HL-60 (cell line): ENCODE measurements at regions not wholly inside any gene's neighbourhood (a gene's known extent, or its start where the extent isn't known, plus 50 kb on each side); places are given as distances from the start of the nearest gene placed in this dataset.
"Not testable (repeated sequence)": the region's sequence is repeated elsewhere in the genome, so short reads cannot be mapped to it uniquely, and the experiment has no call there.

Experiments
- DNase-seq, 2 experiments: peaks; one replicate each; pipeline ENCODE4 v3.0.0-alpha.2; 2010 to 2020; ENCODE audit warnings: low read depth in 1 of 2, low spot score in 1 of 2
- H3K27ac ChIP-seq: fragments of 250-450 bp; sonication (Bioruptor Pico); replicated peaks from 2 replicates; pipeline ENCODE4 v1.5.1; 2020; ENCODE audit warnings: mild to moderate bottlenecking, moderate library complexity
- H3K27me3 ChIP-seq: fragments of 250-450 bp; sonication (Bioruptor Pico); 2 replicates; pipeline ENCODE4 v1.5.1; 2021; ENCODE audit warnings: mild to moderate bottlenecking, moderate library complexity; ENCODE audit not compliant: insufficient read depth, poor library complexity, severe bottlenecking
- H3K4me3 ChIP-seq: replicated peaks from 2 replicates; pipeline ENCODE4 v1.5.1; 2011; ENCODE audit warnings: mild to moderate bottlenecking, control low read depth, low read length; ENCODE audit not compliant: insufficient read depth
- CTCF ChIP-seq: IDR thresholded peaks from one replicate; pipeline ENCODE4 v1.5.1; 2011; ENCODE audit warnings: low read length, control low read depth, inconsistent platforms; ENCODE audit not compliant: insufficient read depth
- GABPA ChIP-seq: IDR thresholded peaks from 2 replicates; pipeline ENCODE4 v1.6.1; 2012; ENCODE audit warnings: low read depth
- POLR2AphosphoS5 ChIP-seq: IDR thresholded peaks from 2 replicates; pipeline ENCODE4 v1.6.1; 2012; ENCODE audit warnings: low read depth
- SPI1 ChIP-seq: IDR thresholded peaks from 2 replicates; pipeline ENCODE4 v1.6.1; 2012; ENCODE audit warnings: low read depth, mild to moderate bottlenecking, borderline replicate concordance
- TF ChIP-seq, protein P1 (sequence below): IDR thresholded peaks from 2 replicates; pipeline ENCODE4 v1.6.1; 2012; ENCODE audit warnings: low read depth; ENCODE audit not compliant: insufficient replicate concordance

- no peaks in the 10 kb centered on the region for H3K27me3 ChIP-seq
- no peak for TF ChIP-seq CTCF
- TF ChIP-seq, protein P1, sequence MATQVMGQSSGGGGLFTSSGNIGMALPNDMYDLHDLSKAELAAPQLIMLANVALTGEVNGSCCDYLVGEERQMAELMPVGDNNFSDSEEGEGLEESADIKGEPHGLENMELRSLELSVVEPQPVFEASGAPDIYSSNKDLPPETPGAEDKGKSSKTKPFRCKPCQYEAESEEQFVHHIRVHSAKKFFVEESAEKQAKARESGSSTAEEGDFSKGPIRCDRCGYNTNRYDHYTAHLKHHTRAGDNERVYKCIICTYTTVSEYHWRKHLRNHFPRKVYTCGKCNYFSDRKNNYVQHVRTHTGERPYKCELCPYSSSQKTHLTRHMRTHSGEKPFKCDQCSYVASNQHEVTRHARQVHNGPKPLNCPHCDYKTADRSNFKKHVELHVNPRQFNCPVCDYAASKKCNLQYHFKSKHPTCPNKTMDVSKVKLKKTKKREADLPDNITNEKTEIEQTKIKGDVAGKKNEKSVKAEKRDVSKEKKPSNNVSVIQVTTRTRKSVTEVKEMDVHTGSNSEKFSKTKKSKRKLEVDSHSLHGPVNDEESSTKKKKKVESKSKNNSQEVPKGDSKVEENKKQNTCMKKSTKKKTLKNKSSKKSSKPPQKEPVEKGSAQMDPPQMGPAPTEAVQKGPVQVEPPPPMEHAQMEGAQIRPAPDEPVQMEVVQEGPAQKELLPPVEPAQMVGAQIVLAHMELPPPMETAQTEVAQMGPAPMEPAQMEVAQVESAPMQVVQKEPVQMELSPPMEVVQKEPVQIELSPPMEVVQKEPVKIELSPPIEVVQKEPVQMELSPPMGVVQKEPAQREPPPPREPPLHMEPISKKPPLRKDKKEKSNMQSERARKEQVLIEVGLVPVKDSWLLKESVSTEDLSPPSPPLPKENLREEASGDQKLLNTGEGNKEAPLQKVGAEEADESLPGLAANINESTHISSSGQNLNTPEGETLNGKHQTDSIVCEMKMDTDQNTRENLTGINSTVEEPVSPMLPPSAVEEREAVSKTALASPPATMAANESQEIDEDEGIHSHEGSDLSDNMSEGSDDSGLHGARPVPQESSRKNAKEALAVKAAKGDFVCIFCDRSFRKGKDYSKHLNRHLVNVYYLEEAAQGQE: no peak
- TF ChIP-seq SPI1: no peak
- TF ChIP-seq POLR2AphosphoS5: no peak
- TF ChIP-seq GABPA: no peak
- no peak for DNase-seq
These were observed 322.9 kb upstream of the TFAP2D start for GRCh38 chr6:50390416-50390815.

DNA sequence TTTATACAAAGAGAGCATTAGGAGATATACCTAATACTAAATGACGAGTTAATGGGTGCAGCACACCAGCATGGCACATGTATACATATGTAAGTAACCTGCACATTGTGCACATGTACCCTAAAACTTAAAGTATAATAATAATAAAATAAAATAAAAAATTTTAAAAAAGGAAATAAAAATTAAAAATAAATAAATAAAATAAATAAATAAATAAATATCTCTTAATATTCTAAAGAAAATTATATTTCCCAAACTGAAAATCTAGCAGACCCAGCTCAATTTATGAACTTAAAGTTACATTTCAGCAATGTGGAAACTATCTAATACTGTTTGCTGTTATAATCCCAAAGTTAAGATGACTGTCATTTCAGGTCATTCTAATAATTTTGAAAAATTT is 319.2 kb upstream of the TFAP2D start:
- H3K4me3 ChIP-seq, H3K27me3 ChIP-seq, DNase-seq, H3K27ac ChIP-seq: not testable (repeated sequence)

More at GRCh38 chr6:50390416-50390815, 322.9 kb upstream of the TFAP2D start:
- Histone ChIP-seq H3K4me3 (no peak overlapping the region), H3K27ac (no peak overlapping the region)

DNA sequence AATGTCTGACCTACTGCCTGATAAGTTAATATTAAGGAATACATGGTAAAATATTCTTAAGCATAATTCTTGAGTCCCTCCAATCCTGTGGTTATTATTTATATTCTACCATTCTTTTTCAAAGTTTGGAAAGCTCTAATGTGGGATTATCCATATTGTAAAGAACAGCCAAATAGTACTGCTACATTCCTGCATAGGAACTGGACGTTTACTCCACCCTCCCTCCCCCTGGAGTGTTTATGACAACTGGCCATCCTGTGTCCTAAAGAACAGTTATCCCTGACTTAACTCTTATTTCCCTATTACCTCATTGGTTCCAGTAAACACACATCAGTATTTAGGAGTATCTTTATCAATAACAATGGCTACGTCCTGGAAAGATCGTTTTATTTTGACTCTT is 308.7 kb upstream of the TFAP2D start:
- no peak overlapping the region for H3K4me3 ChIP-seq
- TF ChIP-seq, protein P1: no peak
- TF ChIP-seq CTCF (no peak), POLR2AphosphoS5 (no peak), SPI1 (no peak), GABPA (no peak)
- no peak overlapping the region for H3K27ac ChIP-seq
- no peaks in the 10 kb centered on the region for H3K27me3 ChIP-seq
- DNase-seq: no peak

- DNase-seq: no peak
These were observed 302.7 kb upstream of the TFAP2D start for GRCh38 chr6:50410579-50410978.

More at GRCh38 chr6:50410579-50410978, 302.7 kb upstream of the TFAP2D start:
- no peak for TF ChIP-seq GABPA
- TF ChIP-seq CTCF: no peak
- TF ChIP-seq POLR2AphosphoS5: no peak
- TF ChIP-seq, protein P1: no peak
- no peak for TF ChIP-seq SPI1
- Histone ChIP-seq H3K27ac (no peak overlapping the region), H3K27me3 (no peaks in the 10 kb centered on the region), H3K4me3 (no peak overlapping the region)
